T-helper 2 cell treated with Interferon-gamma antibody and Interleukin-4, amounts not matched to agents 5 μg/mL and 100 μg/mL, for 36 hours (primary cell): ENCODE measurements at regions not wholly inside any gene's neighbourhood (a gene's known extent, or its start where the extent isn't known, plus 50 kb on each side); places are given as distances from the start of the nearest gene placed in this dataset.

ENCODE experiments used
- DNase-seq: peaks from one replicate; pipeline ENCODE4 v3.0.0; 2021; ENCODE audit warnings: low spot score
- H3K27ac Mint-ChIP-seq: one replicate; pipeline ENCODE4 v1.8.0; 2021; ENCODE audit warnings: mild to moderate bottlenecking, mixed read lengths
- H3K27me3 Mint-ChIP-seq: one replicate; pipeline ENCODE4 v1.8.0; 2021; ENCODE audit warnings: low read depth, mixed read lengths
- H3K36me3 Mint-ChIP-seq: one replicate; pipeline ENCODE4 v1.8.0; 2021; ENCODE audit warnings: low read depth, mixed read lengths
- H3K4me1 Mint-ChIP-seq: one replicate; pipeline ENCODE4 v1.8.0; 2021; ENCODE audit warnings: low read depth, mixed read lengths
- H3K4me3 Mint-ChIP-seq: one replicate; pipeline ENCODE4 v1.8.0; 2022; ENCODE audit warnings: mild to moderate bottlenecking, moderate library complexity, mixed read lengths
- H3K9me3 Mint-ChIP-seq: one replicate; pipeline ENCODE4 v1.8.0; 2021; ENCODE audit warnings: mixed read lengths

GRCh38 chr16:88315543-88316105 lies 67.1 kb upstream of the ZNF469 start:
- peaks cover 3% of the 10 kb centered on the region for H3K27me3 Mint-ChIP-seq
- peaks cover 9% of the 10 kb centered on the region for H3K9me3 Mint-ChIP-seq
- H3K4me3 Mint-ChIP-seq = no peak overlapping the region
- H3K36me3 Mint-ChIP-seq = no peaks in the 10 kb centered on the region
- no peak for DNase-seq
- H3K27ac Mint-ChIP-seq = no peak overlapping the region
- no peaks in the 10 kb centered on the region for H3K4me1 Mint-ChIP-seq

GRCh38 chr16:88316151-88316550 lies 66.6 kb upstream of the ZNF469 start:
- H3K27me3 Mint-ChIP-seq = peaks cover 3% of the 10 kb centered on the region
- H3K27ac Mint-ChIP-seq = no peak overlapping the region
- H3K9me3 Mint-ChIP-seq = peaks cover 9% of the 10 kb centered on the region

GRCh38 chr16:88316941-88317612 lies 65.7 kb upstream of the ZNF469 start:
- Mint-ChIP-seq H3K4me1 (no peaks in the 10 kb centered on the region), H3K36me3 (no peaks in the 10 kb centered on the region), H3K27ac (no peak overlapping the region), H3K27me3 (no peaks in the 10 kb centered on the region), H3K9me3 (peaks cover 5% of the 10 kb centered on the region), H3K4me3 (no peak overlapping the region)
- DNase-seq = no peak

More at GRCh38 chr16:88316151-88316550, 66.6 kb upstream of the ZNF469 start:
- no peak overlapping the region for H3K4me3 Mint-ChIP-seq
- no peaks in the 10 kb centered on the region for H3K36me3 Mint-ChIP-seq
- no peak for DNase-seq
- no peaks in the 10 kb centered on the region for H3K4me1 Mint-ChIP-seq

GRCh38 chr16:88317613-88317965 lies 65.2 kb upstream of the ZNF469 start:
- Mint-ChIP-seq H3K4me1 (no peaks in the 10 kb centered on the region), H3K9me3 (peaks cover under 1% of the 10 kb centered on the region), H3K27me3 (no peaks in the 10 kb centered on the region), H3K36me3 (no peaks in the 10 kb centered on the region), H3K27ac (no peak overlapping the region), H3K4me3 (no peak overlapping the region)
- DNase-seq = no peak

DNA sequence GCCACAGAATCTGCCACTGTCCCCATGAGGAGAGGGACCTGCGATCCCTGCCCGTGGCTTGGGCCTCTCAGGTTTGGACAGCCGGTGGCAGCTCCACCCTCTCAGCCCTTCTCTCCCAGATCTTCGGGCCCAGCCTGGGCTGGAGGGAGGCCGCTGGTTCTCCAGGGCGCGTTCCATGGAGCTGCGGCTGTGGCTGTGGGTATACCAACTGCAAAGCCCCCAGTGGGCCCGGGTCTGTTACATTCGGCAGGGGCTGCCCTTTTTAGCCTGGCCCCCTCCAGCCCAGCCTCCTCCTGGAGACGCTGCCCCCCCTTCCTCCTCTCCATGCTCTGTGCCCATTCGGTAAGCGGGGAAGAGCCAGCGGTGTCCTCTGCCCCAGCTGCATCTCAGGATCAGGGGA lies 64.7 kb upstream of the ZNF469 start:
- no peaks in the 10 kb centered on the region for H3K27me3 Mint-ChIP-seq
- no peak for DNase-seq
- no peak overlapping the region for H3K27ac Mint-ChIP-seq
- no peaks in the 10 kb centered on the region for H3K4me1 Mint-ChIP-seq
- no peaks in the 10 kb centered on the region for H3K36me3 Mint-ChIP-seq
- H3K4me3 Mint-ChIP-seq = no peak overlapping the region
- H3K9me3 Mint-ChIP-seq = no peaks in the 10 kb centered on the region

DNA sequence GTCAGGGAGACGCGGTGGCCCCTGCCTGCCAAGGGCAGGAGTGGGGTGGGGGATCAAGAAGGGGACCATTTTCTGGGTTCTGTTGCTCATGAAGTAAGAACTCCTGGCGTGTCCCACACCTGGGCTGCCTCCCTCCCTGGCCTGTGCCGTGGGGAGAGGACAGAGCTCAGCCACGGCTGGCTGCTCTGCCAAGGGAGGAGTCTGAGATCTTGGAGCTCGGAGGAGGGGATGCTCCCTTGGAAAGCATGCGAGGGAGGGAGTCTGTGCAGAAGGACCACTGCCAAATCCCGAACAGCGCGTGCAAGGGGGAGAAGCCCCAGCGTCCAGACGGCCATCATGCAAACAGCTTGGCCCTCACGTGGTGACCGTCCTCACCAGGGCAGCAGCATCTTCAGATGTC lies 64.2 kb upstream of the ZNF469 start:
- no peak for DNase-seq
- H3K36me3 Mint-ChIP-seq = no peaks in the 10 kb centered on the region
- no peaks in the 10 kb centered on the region for H3K9me3 Mint-ChIP-seq
- H3K27ac Mint-ChIP-seq = no peak overlapping the region
- no peaks in the 10 kb centered on the region for H3K27me3 Mint-ChIP-seq
- H3K4me3 Mint-ChIP-seq = no peak overlapping the region
- no peaks in the 10 kb centered on the region for H3K4me1 Mint-ChIP-seq

- no peaks in the 10 kb centered on the region for H3K9me3 Mint-ChIP-seq
- no peaks in the 10 kb centered on the region for H3K4me1 Mint-ChIP-seq
- no peak overlapping the region for H3K27ac Mint-ChIP-seq
- DNase-seq = no peak
- H3K27me3 Mint-ChIP-seq = no peaks in the 10 kb centered on the region
- no peaks in the 10 kb centered on the region for H3K36me3 Mint-ChIP-seq
- no peak overlapping the region for H3K4me3 Mint-ChIP-seq
Observed at GRCh38 chr16:88319116-88319965, 63.4 kb upstream of the ZNF469 start.

GRCh38 chr16:88320947-88321634 lies 61.7 kb upstream of the ZNF469 start:
- Mint-ChIP-seq H3K36me3 (no peaks in the 10 kb centered on the region), H3K9me3 (no peaks in the 10 kb centered on the region), H3K4me1 (no peaks in the 10 kb centered on the region), H3K4me3 (no peak overlapping the region), H3K27ac (no peak overlapping the region), H3K27me3 (no peaks in the 10 kb centered on the region)
- no peak for DNase-seq

DNA sequence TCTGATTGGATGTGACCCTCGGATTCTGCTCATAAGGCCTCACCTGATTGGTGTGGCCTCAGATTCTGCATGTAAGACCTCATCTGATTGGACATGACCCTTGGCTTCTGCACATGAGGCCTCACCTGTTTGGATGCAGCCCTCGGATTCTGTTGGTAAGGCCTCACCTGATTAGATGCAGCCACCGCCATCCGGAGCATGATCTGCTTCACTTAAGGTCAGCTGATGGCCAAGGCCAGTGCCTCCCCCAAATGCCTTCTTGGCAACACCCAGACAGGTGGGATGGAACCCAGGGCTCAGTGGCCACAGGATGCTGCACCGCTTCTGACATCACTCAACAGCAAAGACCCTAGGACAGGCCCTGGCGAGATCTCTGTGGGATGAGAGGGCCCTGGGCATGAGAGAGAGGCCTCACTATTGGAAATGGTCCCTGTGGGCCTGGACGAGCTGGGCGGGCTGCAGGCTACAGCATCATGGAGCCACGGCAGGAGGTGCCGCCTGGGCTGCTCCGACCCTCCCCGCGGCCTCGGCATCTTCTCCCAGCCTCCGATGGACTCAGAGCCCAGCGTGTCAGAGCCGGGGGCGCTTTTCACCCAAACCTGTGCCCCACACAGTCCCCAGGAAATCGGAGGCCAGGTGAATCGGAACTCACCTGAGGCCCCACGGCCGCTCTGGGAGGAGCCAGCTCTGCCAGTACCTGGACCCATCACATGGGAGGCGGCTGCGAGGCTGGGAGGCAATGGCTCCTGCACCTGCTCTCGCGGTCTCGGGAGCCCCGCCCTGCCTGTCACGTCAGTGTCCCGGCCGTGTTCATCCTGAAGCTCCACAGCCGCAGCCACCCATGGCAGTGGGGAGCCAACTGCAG lies 60.9 kb upstream of the ZNF469 start:
- DNase-seq = no peak
- no peaks in the 10 kb centered on the region for H3K27me3 Mint-ChIP-seq
- H3K4me3 Mint-ChIP-seq = no peak overlapping the region
- H3K4me1 Mint-ChIP-seq = no peaks in the 10 kb centered on the region
- no peak overlapping the region for H3K27ac Mint-ChIP-seq
- H3K9me3 Mint-ChIP-seq = no peaks in the 10 kb centered on the region
- H3K36me3 Mint-ChIP-seq = no peaks in the 10 kb centered on the region

DNA sequence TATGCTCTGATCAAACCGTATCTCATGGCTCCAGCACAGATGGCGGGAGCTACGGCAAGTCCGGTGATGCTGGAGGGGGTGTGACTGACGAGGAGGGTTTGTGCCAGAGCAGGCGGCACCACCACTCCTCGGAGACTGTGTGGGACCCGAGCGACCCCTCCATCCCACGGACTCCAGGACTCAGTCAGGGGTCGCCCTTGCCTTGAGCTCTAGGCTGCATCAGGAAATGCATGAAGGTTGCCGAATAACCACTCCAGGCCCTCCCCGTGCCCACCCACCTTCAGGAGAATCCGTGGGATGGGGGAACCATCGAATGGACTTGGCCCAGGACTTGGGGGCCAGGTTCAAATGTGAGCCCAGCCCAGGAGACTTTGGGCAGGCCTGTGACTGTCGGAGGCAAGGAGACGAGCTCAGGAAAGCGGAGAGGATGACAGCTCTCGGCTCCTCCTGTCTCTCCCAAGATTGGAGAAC lies 60.2 kb upstream of the ZNF469 start:
- H3K36me3 Mint-ChIP-seq = no peaks in the 10 kb centered on the region
- H3K27ac Mint-ChIP-seq = no peak overlapping the region
- no peak overlapping the region for H3K4me3 Mint-ChIP-seq
- H3K9me3 Mint-ChIP-seq = no peaks in the 10 kb centered on the region
- DNase-seq = no peak
- no peaks in the 10 kb centered on the region for H3K27me3 Mint-ChIP-seq
- no peaks in the 10 kb centered on the region for H3K4me1 Mint-ChIP-seq

DNA sequence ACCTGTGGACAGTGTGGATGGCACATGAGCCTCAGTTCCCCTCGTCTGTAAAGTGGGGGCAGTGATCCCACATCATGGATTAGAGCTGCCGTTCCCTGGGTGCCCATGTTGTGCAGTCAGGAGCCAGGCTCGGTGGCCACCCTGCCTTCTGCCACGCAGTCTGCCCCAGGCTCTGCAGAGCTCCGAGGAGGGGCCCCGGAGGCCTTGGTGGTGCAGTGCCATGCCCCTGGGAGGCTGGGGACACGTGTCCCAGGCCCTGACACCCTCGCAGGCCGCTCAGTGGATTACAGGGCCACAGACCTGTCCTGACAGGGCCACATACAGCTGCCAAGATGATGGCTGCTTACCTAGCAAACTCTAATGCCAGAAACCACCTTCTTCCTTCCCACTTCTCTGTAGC lies 59.7 kb upstream of the ZNF469 start:
- Mint-ChIP-seq H3K4me3 (no peak overlapping the region), H3K27ac (no peak overlapping the region)

GRCh38 chr16:88323546-88324330 lies 59.0 kb upstream of the ZNF469 start:
- no peak for DNase-seq
- no peaks in the 10 kb centered on the region for H3K27me3 Mint-ChIP-seq
- no peaks in the 10 kb centered on the region for H3K9me3 Mint-ChIP-seq
- H3K36me3 Mint-ChIP-seq = no peaks in the 10 kb centered on the region
- no peak overlapping the region for H3K4me3 Mint-ChIP-seq
- no peak overlapping the region for H3K27ac Mint-ChIP-seq
- H3K4me1 Mint-ChIP-seq = no peaks in the 10 kb centered on the region

More for the DNA sequence above, 59.7 kb upstream of the ZNF469 start:
- no peaks in the 10 kb centered on the region for H3K4me1 Mint-ChIP-seq
- no peaks in the 10 kb centered on the region for H3K9me3 Mint-ChIP-seq
- H3K36me3 Mint-ChIP-seq = no peaks in the 10 kb centered on the region
- H3K27me3 Mint-ChIP-seq = no peaks in the 10 kb centered on the region
- DNase-seq = no peak
